ENCODE measurements at regions not wholly inside any gene's neighbourhood (a gene's known extent, or its start where the extent isn't known, plus 50 kb on each side); places are given as distances from the start of the nearest gene placed in this dataset.

- no peak for DNase-seq (ENCODE audit: low read depth in 4 of 4, low spot score in 1 of 4)
Measured at GRCh38 chrX:130974323-130974722, 71.3 kb upstream of the ENOX2 start.

- peak in 2 of 4 experiments; percentile 3 to 4 for DNase-seq (ENCODE audit: low read depth in 4 of 4, low spot score in 1 of 4)
Measured at GRCh38 chrX:130975947-130976346, 72.9 kb upstream of the ENOX2 start.

GRCh38 chrX:130981836-130982235 lies 76.3 kb upstream of the ARHGAP36 start:
- DNase-seq (ENCODE audit: low read depth in 4 of 4, low spot score in 1 of 4): no peak

GRCh38 chrX:130984782-130985181 lies 73.4 kb upstream of the ARHGAP36 start:
- no peak for DNase-seq (ENCODE audit: low read depth in 4 of 4, low spot score in 1 of 4)

GRCh38 chrX:130987241-130987640 lies 70.9 kb upstream of the ARHGAP36 start:
- no peak for DNase-seq (ENCODE audit: low read depth in 4 of 4, low spot score in 1 of 4)

GRCh38 chrX:130990723-130991122 lies 67.4 kb upstream of the ARHGAP36 start:
- DNase-seq (ENCODE audit: low read depth in 4 of 4, low spot score in 1 of 4): no peak

GRCh38 chrX:130994671-130995070 lies 63.5 kb upstream of the ARHGAP36 start:
- peak in 1 of 4 experiments; percentile 1 for DNase-seq (ENCODE audit: low read depth in 4 of 4, low spot score in 1 of 4)

GRCh38 chrX:130995439-130995838 lies 62.7 kb upstream of the ARHGAP36 start:
- DNase-seq (ENCODE audit: low read depth in 4 of 4, low spot score in 1 of 4): no peak

- DNase-seq (ENCODE audit: low read depth in 4 of 4, low spot score in 1 of 4): no peak
Measured at GRCh38 chrX:130997314-130997713, 60.8 kb upstream of the ARHGAP36 start.

- DNase-seq (ENCODE audit: low read depth in 4 of 4, low spot score in 1 of 4): no peak
Measured at GRCh38 chrX:130999360-130999759, 58.8 kb upstream of the ARHGAP36 start.

All from stimulated activated CD4-positive, alpha-beta T cell treated with anti-CD3 and anti-CD28 coated beads, Interleukin-1b, Interleukin-23, amount 100 ng/mL, for 24 hours (primary cell).